Fibroblast of pulmonary artery (primary cell): ENCODE measurements at regions not wholly inside any gene's neighbourhood (a gene's known extent, or its start where the extent isn't known, plus 50 kb on each side); places are given as distances from the start of the nearest gene placed in this dataset.
A peak's percentile ranks its signal among the peaks of the same experiment; 100 is the strongest.
"Not testable (repeated sequence)": the region's sequence is repeated elsewhere in the genome, so short reads cannot be mapped to it uniquely, and the experiment has no call there.

Experiments used
- DNase-seq: peaks from one replicate; pipeline ENCODE4 v3.0.0-alpha.2; 2010; ENCODE audit warnings: low read depth
- H3K4me3 ChIP-seq: replicated peaks from 2 replicates; pipeline ENCODE4 v1.5.1; 2011; ENCODE audit warnings: low read depth, mild to moderate bottlenecking, control low read depth, low read length, moderate library complexity
- TF ChIP-seq, protein P1 (sequence below): IDR thresholded peaks from 2 replicates; pipeline ENCODE4 v1.5.1; 2011; ENCODE audit warnings: mild to moderate bottlenecking, control low read depth, low read length, inconsistent platforms; ENCODE audit errors: missing control alignments

DNA sequence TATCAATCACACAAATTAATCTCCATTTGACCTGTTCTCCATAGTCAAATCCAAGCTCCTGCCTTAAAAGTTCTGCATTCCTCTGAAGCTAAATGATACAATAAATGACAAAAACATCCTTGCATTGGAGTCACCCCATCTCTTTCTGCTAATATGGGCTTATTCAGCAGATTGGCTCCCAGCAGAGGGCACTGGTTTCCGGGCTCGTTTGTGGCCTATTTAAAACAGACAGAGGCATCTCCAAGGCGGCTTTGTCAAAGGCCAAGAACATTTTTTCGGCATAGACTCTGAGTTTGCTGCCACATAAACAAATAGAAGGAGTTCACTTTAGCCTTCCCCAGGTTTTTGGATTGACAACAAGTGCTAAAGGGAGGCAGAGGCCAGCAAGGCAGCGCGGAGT, 204.4 kb upstream of the RASGRP1 start:
- TF ChIP-seq, protein P1, sequence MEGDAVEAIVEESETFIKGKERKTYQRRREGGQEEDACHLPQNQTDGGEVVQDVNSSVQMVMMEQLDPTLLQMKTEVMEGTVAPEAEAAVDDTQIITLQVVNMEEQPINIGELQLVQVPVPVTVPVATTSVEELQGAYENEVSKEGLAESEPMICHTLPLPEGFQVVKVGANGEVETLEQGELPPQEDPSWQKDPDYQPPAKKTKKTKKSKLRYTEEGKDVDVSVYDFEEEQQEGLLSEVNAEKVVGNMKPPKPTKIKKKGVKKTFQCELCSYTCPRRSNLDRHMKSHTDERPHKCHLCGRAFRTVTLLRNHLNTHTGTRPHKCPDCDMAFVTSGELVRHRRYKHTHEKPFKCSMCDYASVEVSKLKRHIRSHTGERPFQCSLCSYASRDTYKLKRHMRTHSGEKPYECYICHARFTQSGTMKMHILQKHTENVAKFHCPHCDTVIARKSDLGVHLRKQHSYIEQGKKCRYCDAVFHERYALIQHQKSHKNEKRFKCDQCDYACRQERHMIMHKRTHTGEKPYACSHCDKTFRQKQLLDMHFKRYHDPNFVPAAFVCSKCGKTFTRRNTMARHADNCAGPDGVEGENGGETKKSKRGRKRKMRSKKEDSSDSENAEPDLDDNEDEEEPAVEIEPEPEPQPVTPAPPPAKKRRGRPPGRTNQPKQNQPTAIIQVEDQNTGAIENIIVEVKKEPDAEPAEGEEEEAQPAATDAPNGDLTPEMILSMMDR = peak; percentile 56
- peak; percentile 58 for DNase-seq
- H3K4me3 ChIP-seq = no peak overlapping the region

DNA sequence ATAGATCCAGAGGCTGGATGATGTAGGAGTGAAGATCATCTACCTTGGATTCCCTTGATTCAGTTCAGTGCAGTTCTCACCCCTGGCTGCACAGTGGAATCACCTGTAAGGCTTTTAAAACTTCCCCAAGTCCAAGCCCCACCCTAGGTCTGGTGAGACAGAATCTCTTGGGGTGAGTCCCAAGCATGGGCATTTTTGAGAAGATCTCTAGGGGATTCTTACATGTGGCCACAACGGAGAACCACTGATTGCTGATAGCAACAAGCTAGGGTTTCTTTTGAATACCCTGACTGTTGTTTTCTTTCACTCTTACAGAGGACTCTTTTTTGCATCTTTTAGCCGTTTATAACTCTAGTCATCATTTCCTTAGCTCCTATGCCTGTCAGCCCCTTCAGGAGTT, 204.9 kb upstream of the RASGRP1 start:
- no peak for DNase-seq
- no peak overlapping the region for H3K4me3 ChIP-seq
- TF ChIP-seq, protein P1 = no peak

DNA sequence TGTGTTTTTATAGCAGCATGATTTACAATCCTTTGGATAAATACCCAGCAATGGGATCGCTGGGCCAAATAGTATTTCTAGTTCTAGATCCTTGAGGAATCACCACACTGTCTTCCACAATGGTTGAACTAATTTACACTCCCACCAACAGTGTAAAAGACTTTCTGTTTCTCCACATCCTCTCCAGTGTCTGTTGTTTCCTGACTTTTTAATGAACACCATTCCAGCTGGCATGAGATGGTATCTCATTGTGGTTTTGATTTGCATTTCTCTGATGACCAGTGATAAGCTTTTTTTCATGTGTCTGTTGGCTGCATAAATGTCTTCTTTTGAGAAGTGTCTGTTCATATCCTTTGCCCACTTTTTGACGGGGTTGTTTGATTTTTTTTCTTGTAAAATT, 209.5 kb upstream of the RASGRP1 start:
- DNase-seq, H3K4me3 ChIP-seq: not testable (repeated sequence)

DNA sequence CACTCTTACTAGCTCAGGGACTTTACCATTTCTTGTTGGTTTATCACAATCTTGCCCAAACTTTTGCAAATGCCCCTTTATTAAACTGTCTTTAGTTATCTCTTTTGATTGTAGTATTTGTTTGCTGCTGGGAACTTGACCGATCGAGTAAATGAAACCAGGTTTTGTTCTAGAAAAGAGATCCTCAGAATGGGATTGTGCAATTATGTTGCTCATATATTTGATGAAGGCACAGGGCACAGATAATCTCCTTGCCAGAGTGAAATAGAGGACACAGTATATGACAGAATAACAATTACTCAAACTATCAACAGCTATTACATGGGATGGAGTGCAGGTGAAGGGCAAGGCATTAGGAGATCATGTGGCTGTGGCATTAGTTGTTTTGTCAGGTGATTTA, 216.6 kb upstream of the RASGRP1 start:
- TF ChIP-seq, protein P1 = no peak
- H3K4me3 ChIP-seq = no peak overlapping the region
- DNase-seq = no peak

DNA sequence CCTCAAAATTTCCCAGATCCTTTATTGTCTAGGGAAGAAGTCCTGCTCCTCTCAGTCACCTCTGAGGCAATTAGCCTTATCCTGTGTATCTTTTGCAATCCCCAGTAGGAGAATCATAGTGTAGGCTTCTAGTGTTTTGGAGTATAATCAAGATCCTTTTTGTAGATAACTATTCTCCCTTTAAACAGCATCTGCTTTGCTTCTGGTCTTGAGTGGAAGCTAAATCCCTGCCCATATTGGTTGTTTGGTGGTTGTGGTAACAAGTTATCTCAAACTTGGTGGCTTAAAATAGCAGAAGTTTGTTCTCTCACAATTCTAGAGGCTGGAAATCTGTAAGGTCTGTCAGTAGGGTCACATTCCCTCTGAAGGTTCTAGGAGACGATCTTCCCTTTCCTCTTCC, 217.5 kb upstream of the RASGRP1 start:
- TF ChIP-seq, protein P1 = no peak
- no peak overlapping the region for H3K4me3 ChIP-seq
- DNase-seq = no peak

DNA sequence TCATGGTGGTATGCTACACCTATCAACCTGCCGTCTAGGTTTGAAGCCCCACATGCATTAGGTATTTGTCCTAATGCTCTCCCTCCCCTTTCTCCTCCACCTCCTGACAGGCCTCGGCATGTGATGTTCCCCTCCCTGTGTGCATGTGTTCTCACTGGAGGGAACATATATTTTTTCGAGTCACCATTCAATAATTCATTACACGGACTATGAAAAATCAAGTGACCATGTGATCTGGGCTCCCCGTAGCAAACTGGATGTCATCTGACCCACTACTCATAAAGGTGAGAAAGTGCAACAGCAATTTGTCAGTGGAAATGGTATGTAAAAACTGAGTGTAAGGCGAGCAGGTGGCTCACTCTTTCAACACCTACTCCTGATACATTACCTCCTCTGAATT, 224.3 kb upstream of the RASGRP1 start:
- H3K4me3 ChIP-seq = no peak overlapping the region
- DNase-seq = no peak
- TF ChIP-seq, protein P1 = no peak

DNA sequence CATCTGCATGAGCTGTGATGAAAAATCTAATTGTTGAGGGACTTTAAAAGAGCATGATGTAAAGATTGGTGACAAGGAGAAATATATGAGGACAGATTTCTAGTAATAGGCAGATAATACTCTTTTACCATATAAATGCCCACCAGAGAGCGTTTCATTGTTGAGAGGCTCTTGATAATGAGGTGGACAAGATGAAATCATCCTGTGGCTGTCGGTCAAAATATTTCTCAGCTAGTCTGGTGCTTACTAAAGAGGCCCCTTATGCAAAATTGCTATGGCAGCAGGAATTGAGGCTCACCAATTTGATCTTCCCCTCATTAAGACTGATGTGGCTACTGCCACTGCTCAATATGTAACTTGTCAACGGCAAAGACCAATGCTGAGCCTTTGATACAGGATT, 225.0 kb upstream of the RASGRP1 start:
- H3K4me3 ChIP-seq = no peak overlapping the region
- DNase-seq = no peak
- TF ChIP-seq, protein P1 = no peak
